Mesenchymal stem cell (in vitro differentiated cells and primary cell): ENCODE measurements at regions not wholly inside any gene's neighbourhood (a gene's known extent, or its start where the extent isn't known, plus 50 kb on each side); places are given as distances from the start of the nearest gene placed in this dataset.
"Not testable (repeated sequence)": the region's sequence is repeated elsewhere in the genome, so short reads cannot be mapped to it uniquely, and the experiment has no call there.

ENCODE experiments used
- DNase-seq: peaks from one replicate; pipeline ENCODE4 v3.0.0-alpha.2; 2013
- H2AFZ ChIP-seq: one replicate; pipeline ENCODE4 v1.6.1; 2013; ENCODE audit warnings: low read depth, mild to moderate bottlenecking, control low read depth, inconsistent platforms, low read length, moderate library complexity
- H2AK5ac ChIP-seq: 2 replicates; pipeline ENCODE4 v1.6.1; 2013; ENCODE audit warnings: low read length, moderate library complexity, mild to moderate bottlenecking, inconsistent platforms; ENCODE audit not compliant: severe bottlenecking
- H2BK120ac ChIP-seq: one replicate; pipeline ENCODE4 v1.6.1; 2013; ENCODE audit warnings: low read depth, mild to moderate bottlenecking, inconsistent platforms, low read length, moderate library complexity
- H2BK12ac ChIP-seq, 2 experiments: one replicate each; pipeline ENCODE4 v1.6.1; 2013; ENCODE audit warnings: inconsistent platforms in 2 of 2, low read length in 2 of 2, mild to moderate bottlenecking in 2 of 2, moderate library complexity in 2 of 2, control low read depth in 1 of 2
- H2BK15ac ChIP-seq: one replicate; pipeline ENCODE4 v1.6.1; 2013; ENCODE audit warnings: mild to moderate bottlenecking, low read depth, inconsistent platforms; ENCODE audit not compliant: poor library complexity, severe bottlenecking
- H2BK5ac ChIP-seq: 2 replicates; pipeline ENCODE4 v1.6.1; 2013; ENCODE audit warnings: low read depth, mild to moderate bottlenecking, low read length, control low read depth, inconsistent platforms; ENCODE audit not compliant: poor library complexity, severe bottlenecking
- H3K14ac ChIP-seq, 2 experiments: one replicate each; pipeline ENCODE4 v1.6.1; 2013; ENCODE audit warnings: inconsistent platforms in 2 of 2, low read length in 2 of 2, control low read depth in 1 of 2, mild to moderate bottlenecking in 1 of 2, moderate library complexity in 1 of 2
- H3K18ac ChIP-seq, 2 experiments: one replicate each; pipeline ENCODE4 v1.6.1; 2013; ENCODE audit warnings: inconsistent platforms in 2 of 2, low read length in 2 of 2, control low read depth in 1 of 2, low read depth in 1 of 2, mild to moderate bottlenecking in 1 of 2
- H3K23ac ChIP-seq, 2 experiments: one replicate each; pipeline ENCODE4 v1.6.1; 2013; ENCODE audit warnings: inconsistent platforms in 2 of 2, low read length in 2 of 2, mild to moderate bottlenecking in 2 of 2, moderate library complexity in 2 of 2, control low read depth in 1 of 2
- H3K27ac ChIP-seq: 2 replicates; pipeline ENCODE4 v1.5.1; 2013; ENCODE audit warnings: mild to moderate bottlenecking, moderate library complexity, low read length, control low read depth, inconsistent platforms; ENCODE audit not compliant: poor library complexity, severe bottlenecking
- H3K27me3 ChIP-seq, 2 experiments: 2 replicates each; pipeline versions ENCODE4 v1.6.1 to v1.7.0; 2013; ENCODE audit warnings: low read length in 2 of 2, mild to moderate bottlenecking in 2 of 2, moderate library complexity in 2 of 2, control low read depth in 1 of 2, inconsistent platforms in 1 of 2; ENCODE audit not compliant: control insufficient read depth in 1 of 2, insufficient read depth in 1 of 2
- H3K36me3 ChIP-seq, 2 experiments: 2 replicates each; pipeline versions ENCODE4 v1.6.1 to v1.7.0; 2013; ENCODE audit warnings: low read length in 2 of 2, control low read depth in 1 of 2, inconsistent platforms in 1 of 2, low read depth in 1 of 2, mild to moderate bottlenecking in 1 of 2; ENCODE audit not compliant: insufficient read depth in 2 of 2, control insufficient read depth in 1 of 2
- H3K4ac ChIP-seq, 2 experiments: one replicate each; pipeline ENCODE4 v1.6.1; 2013; ENCODE audit warnings: inconsistent platforms in 2 of 2, low read length in 2 of 2, mild to moderate bottlenecking in 2 of 2, moderate library complexity in 2 of 2, control low read depth in 1 of 2, low read depth in 1 of 2
- H3K4me1 ChIP-seq: 2 replicates; pipeline ENCODE4 v1.6.1; 2013; ENCODE audit warnings: low read depth, low read length, control low read depth; ENCODE audit not compliant: control insufficient read depth, insufficient read depth
- H3K4me2 ChIP-seq: 2 replicates; pipeline ENCODE4 v1.6.1; 2013; ENCODE audit warnings: low read length, mild to moderate bottlenecking, inconsistent platforms; ENCODE audit not compliant: poor library complexity, severe bottlenecking
- H3K4me3 ChIP-seq, 2 experiments: 2 replicates each; pipeline versions ENCODE4 v1.5.1 to v1.7.0; 2013; ENCODE audit warnings: low read length in 2 of 2, mild to moderate bottlenecking in 2 of 2, control low read depth in 1 of 2, low read depth in 1 of 2; ENCODE audit not compliant: insufficient read depth in 1 of 2
- H3K79me1 ChIP-seq: replicated peaks from 2 replicates; pipeline ENCODE4 v1.6.1; 2013; ENCODE audit warnings: mild to moderate bottlenecking, control low read depth, low read length, inconsistent platforms; ENCODE audit not compliant: poor library complexity, severe bottlenecking
- H3K9ac ChIP-seq: 2 replicates; pipeline ENCODE4 v1.7.0; 2013; ENCODE audit warnings: mild to moderate bottlenecking, low read length, moderate library complexity
- H3K9me3 ChIP-seq: 2 replicates; pipeline ENCODE4 v1.7.0; 2013; ENCODE audit warnings: mild to moderate bottlenecking, low read length; ENCODE audit not compliant: control insufficient read depth
- H4K8ac ChIP-seq: one replicate; pipeline ENCODE4 v1.6.1; 2013; ENCODE audit warnings: inconsistent platforms, mild to moderate bottlenecking, low read length, moderate library complexity
- H4K91ac ChIP-seq: one replicate; pipeline ENCODE4 v1.6.1; 2013; ENCODE audit warnings: mild to moderate bottlenecking, low read length, inconsistent platforms
- WGBS: methylation state at CpG from one replicate; pipeline ENCODE4 v1.1.7; 2013; ENCODE audit warnings: mixed read lengths; 5-methylcytosine and 5-hydroxymethylcytosine counted together

DNA sequence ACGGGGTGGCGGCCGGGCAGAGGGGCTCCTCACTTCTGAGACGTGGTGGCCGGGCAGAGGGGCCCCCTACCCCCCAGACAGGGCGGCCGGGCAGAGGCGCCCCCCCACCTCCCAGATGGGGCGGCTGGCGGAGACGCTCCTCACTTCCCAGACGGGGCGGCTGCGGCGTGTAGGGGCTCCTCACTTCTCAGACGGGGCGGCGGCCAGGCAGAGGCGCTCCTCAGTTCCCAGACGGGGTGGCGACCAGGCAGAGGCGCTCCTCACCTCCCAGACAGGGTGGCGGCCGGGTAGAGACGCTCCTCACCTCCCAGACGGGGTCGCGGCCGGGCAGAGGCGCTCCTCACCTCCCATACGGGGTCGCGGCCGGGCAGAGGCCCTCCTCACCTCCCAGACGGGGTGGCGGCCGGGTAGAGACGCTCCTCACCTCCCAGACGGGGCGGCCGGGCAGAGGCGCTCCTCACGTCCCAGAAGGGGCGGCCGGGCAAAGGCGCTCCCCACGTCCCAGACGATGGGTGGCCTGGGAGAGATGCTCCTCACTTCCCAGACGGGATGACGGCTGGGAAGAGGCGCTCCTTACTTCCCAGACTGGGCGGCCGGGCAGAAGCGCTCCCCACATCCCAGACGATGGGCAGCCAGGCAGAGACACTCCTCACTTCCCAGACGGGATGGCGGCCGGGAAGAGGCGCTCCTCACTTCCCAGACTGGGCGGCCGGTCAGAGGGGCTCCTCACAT is 536.6 kb upstream of the TUSC1 start:
- H4K91ac ChIP-seq, H3K9me3 ChIP-seq, H3K14ac ChIP-seq, H2BK12ac ChIP-seq, H4K8ac ChIP-seq, H2BK15ac ChIP-seq, H2BK5ac ChIP-seq, H3K4me3 ChIP-seq, H3K9ac ChIP-seq, H3K18ac ChIP-seq, H2BK120ac ChIP-seq, DNase-seq, H2AFZ ChIP-seq, H3K4me2 ChIP-seq, H3K27me3 ChIP-seq, H3K36me3 ChIP-seq, H3K4ac ChIP-seq, H3K23ac ChIP-seq, H3K4me1 ChIP-seq, H3K27ac ChIP-seq, H3K79me1 ChIP-seq, H2AK5ac ChIP-seq: not testable (repeated sequence)
- 96% methylated on average over 61 of the region's 61 CpGs for WGBS

DNA sequence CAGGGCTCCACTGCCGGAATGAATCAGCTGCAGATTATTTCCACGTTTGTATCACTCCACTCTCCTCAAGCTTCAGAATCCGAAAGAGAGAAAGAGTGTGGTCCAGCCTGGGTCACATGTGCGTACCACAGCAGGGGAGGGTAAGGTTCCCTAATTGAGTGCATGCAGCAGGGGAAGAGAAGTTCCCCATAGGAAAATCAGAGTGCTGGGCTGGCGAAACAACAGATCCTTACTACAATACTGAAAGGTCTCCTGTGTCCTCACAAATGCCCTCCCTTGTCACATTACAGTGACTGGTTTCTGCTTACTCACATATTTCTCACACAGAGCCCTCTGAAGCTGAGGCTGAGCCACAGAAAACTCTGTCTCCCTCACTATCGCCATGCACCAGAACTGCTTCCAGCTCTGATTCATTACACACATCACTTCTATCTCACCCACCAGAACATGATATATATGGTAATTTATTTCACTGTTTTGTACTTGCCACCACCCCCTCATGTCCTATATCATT is 532.2 kb upstream of the TUSC1 start:
- no peak for DNase-seq
- Histone ChIP-seq H3K9me3 (no peaks in the 10 kb centered on the region), H2AK5ac (no peak overlapping the region), H3K4me1 (no peaks in the 10 kb centered on the region), H3K14ac (no peak overlapping the region), H3K4ac (no peak overlapping the region), H3K9ac (peak overlapping the region; percentile 76), H2BK15ac (no peak overlapping the region), H4K91ac (no peak overlapping the region), H3K23ac (no peak overlapping the region), H3K27me3 (no peaks in the 10 kb centered on the region), H2AFZ (no peak overlapping the region), H4K8ac (no peak overlapping the region), H2BK5ac (no peak overlapping the region), H3K79me1 (no peaks in the 10 kb centered on the region), H2BK120ac (no peak overlapping the region), H3K27ac (no peak overlapping the region), H3K4me2 (no peak overlapping the region), H3K18ac (no peak overlapping the region), H3K36me3 (no peaks in the 10 kb centered on the region), H2BK12ac (no peak overlapping the region), H3K4me3 (peak overlapping the region in 1 of 2 experiments; percentile 73)
- WGBS = 92% methylated on average over 3 of the region's 6 CpGs

DNA sequence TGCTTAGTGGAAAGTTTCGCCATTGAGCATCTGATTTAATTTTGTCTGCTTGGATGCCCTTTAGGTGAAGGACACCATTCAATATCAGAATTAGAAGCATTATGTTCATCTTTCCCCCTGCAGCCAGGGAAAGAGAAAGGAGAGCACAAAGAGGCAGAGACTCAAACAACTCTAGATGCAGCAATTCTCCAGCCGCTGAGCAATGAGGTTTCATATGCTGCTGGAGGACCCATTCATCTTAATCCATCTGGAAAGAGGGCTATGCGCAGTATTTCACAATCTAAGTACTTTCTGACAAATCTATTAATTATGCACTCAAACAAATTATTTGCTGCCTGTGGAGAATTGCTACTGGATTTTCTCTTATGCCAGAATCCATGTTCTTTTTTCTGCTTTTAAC is 527.0 kb upstream of the TUSC1 start:
- H2BK12ac ChIP-seq = no peak overlapping the region
- H2BK15ac ChIP-seq = no peak overlapping the region
- no peaks in the 10 kb centered on the region for H3K36me3 ChIP-seq
- H3K4ac ChIP-seq = no peak overlapping the region
- H2AFZ ChIP-seq = no peak overlapping the region
- H4K91ac ChIP-seq = no peak overlapping the region
- H3K27me3 ChIP-seq = no peaks in the 10 kb centered on the region
- no peak for DNase-seq
- no peaks in the 10 kb centered on the region for H3K9me3 ChIP-seq
- no peak overlapping the region for H3K27ac ChIP-seq
- no peak overlapping the region for H2BK120ac ChIP-seq
- WGBS = 92% methylated on average over 3 of the region's 3 CpGs
- no peak overlapping the region for H2AK5ac ChIP-seq
- no peak overlapping the region for H2BK5ac ChIP-seq
- no peak overlapping the region for H3K23ac ChIP-seq
- no peak overlapping the region for H4K8ac ChIP-seq
- no peak overlapping the region for H3K4me2 ChIP-seq
- H3K14ac ChIP-seq = no peak overlapping the region
- no peaks in the 10 kb centered on the region for H3K79me1 ChIP-seq
- no peak overlapping the region for H3K9ac ChIP-seq
- H3K18ac ChIP-seq = no peak overlapping the region
- no peak overlapping the region for H3K4me3 ChIP-seq
- no peaks in the 10 kb centered on the region for H3K4me1 ChIP-seq

DNA sequence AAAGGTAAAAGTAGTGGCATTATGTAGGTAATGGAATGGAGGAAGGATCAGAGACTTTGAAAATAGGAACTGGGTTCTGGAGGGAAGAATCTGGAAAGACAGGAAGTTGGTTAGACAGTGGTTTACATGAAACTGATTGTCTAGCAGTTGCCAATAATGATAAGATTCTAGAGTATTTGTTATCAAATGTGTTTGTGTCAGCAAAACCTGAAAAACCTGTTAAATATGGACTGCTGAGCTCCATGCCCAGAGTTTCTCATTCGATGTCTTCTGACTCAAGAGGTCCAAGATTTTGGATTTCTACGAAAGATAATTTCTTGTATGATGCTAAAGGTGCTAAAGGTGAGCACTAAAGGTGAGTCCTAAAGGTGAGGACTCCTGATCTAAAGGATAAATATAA is 515.0 kb upstream of the TUSC1 start:
- Histone ChIP-seq H3K4me1 (no peaks in the 10 kb centered on the region), H2AFZ (no peak overlapping the region), H2BK120ac (no peak overlapping the region), H3K4me2 (no peak overlapping the region), H3K27ac (no peak overlapping the region), H4K91ac (no peak overlapping the region), H3K9ac (no peak overlapping the region), H3K36me3 (peaks cover 0 to 3% of the 10 kb centered on the region in 2 experiments), H3K23ac (no peak overlapping the region), H4K8ac (no peak overlapping the region), H3K9me3 (peaks cover 53% of the 10 kb centered on the region), H2BK15ac (no peak overlapping the region), H3K27me3 (no peaks in the 10 kb centered on the region), H2BK12ac (no peak overlapping the region), H2BK5ac (no peak overlapping the region), H3K14ac (no peak overlapping the region), H2AK5ac (no peak overlapping the region), H3K18ac (no peak overlapping the region), H3K4me3 (no peak overlapping the region), H3K4ac (no peak overlapping the region), H3K79me1 (no peaks in the 10 kb centered on the region)
- WGBS = 92% methylated on average over 2 of the region's 2 CpGs
- no peak for DNase-seq
